ENCODE measurements at regions not wholly inside any gene's neighbourhood (a gene's known extent, or its start where the extent isn't known, plus 50 kb on each side); places are given as distances from the start of the nearest gene placed in this dataset.

DNA sequence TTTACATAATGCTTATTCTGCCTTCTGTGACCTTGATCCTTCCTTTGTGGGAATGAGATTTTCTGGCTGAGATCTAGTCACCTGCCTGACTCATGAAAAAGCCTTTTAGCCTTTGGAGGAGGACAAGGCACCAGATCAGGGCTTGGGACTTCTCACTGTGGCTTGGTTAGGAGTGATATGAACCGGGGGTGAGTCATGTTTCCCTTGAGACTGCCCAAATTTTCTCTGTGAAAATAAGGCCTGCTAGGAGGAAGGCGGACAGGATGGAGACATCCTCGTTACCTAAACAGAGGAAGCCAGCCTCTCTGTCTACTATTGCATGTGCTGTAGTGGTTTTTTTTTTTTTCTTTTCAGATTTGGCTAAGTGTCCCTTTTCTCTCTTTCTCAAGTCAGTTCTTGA is 57.8 kb downstream of the EVX1 start:
- TF ChIP-seq CTCF (conservative IDR thresholded peaks at IDR 0.05 in 1 of 2, IDR thresholded peaks at IDR 0.05 in 1 of 2; ENCODE audit: extremely low read depth in 1 of 2, insufficient read depth in 1 of 2, low read depth in 1 of 2, low read length in 2 of 2) (no peak), EZH2 (IDR thresholded peaks at IDR 0.05; ENCODE audit: borderline replicate concordance, low read length) (no peak)
